HCT116 (cell line): ENCODE measurements at regions not wholly inside any gene's neighbourhood (a gene's known extent, or its start where the extent isn't known, plus 50 kb on each side); places are given as distances from the start of the nearest gene placed in this dataset.

Experiments used
- ATAC-seq: fragments of 200-7000 bp; cut with Tn5 transposase; 2 replicates; pipeline ENCODE4 v1.9.1; 2020; ENCODE audit warnings: mild to moderate bottlenecking, moderate library complexity
- BruUV-seq: library from RNA; stranded (reverse); fragments of 400-500 nt; replicated peaks from 2 replicates; lab custom pipeline; 2021; lab: Mats Ljungman, UMichigan
- CTCF ChIA-PET: fragments of 300-600 bp; sonication (Branson Sonifier 250); formaldehyde crosslinking; loops from one replicate; lab custom pipeline; 2021; ENCODE audit warnings: antibody characterized with exemption; lab: Charles Lee
- POLR2A ChIA-PET: fragments of 300-600, 350-600 bp; sonication (Branson Sonifier 250); formaldehyde crosslinking; loops from one replicate; lab custom pipeline; 2021; ENCODE audit warnings: antibody characterized with exemption; lab: Charles Lee
- RAD21 ChIA-PET, 2 experiments: fragments of 300-600 bp; sonication (Branson Sonifier 250); formaldehyde crosslinking; loops; one replicate each; lab custom pipeline; 2023; ENCODE audit warnings: low total read pairs in 2 of 2; ENCODE audit not compliant: uncharacterized antibody in 2 of 2, unreplicated experiment in 2 of 2, low non-redundant PET in 1 of 2; lab: Charles Lee
- DNase-seq: peaks from one replicate; pipeline ENCODE4 v3.0.0-alpha.2; 2010; ENCODE audit warnings: low read depth, low spot score
- H2AFZ ChIP-seq: fragments of 200-600 bp; shearing (Covaris generic), sonication (generic); 2 replicates; pipeline ENCODE4 v1.6.1; 2017; ENCODE audit warnings: low read depth, mixed run types, mixed read lengths, antibody characterized with exemption, low read length; ENCODE audit not compliant: poor library complexity, severe bottlenecking
- H3K27ac ChIP-seq: 2 replicates; pipeline ENCODE4 v1.5.1; 2012; ENCODE audit warnings: low read depth, low read length
- H3K27me3 ChIP-seq: fragments of 200-600 bp; sonication (generic); 2 replicates; pipeline ENCODE4 v1.6.1; 2016; ENCODE audit warnings: mixed run types, low read length, mixed read lengths; ENCODE audit not compliant: insufficient read depth
- H3K36me3 ChIP-seq, 2 experiments: fragments of 200-500 bp in 1 of 2; fragments of 200-600 bp in 1 of 2; sonication (Bioruptor generic) in 1 of 2; sonication (generic) in 1 of 2; 2 replicates each; pipeline versions ENCODE4 v1.5.1 to v1.6.1; 2014 to 2016; ENCODE audit warnings: low read length in 2 of 2, inconsistent platforms in 1 of 2, mixed read lengths in 1 of 2, mixed run types in 1 of 2; ENCODE audit not compliant: insufficient read depth in 2 of 2, control insufficient read depth in 1 of 2
- H3K4me1 ChIP-seq, 2 experiments: fragments of 200-600 bp in 1 of 2; sonication (generic) in 1 of 2; 2 replicates each; pipeline versions ENCODE4 v1.5.1 to v1.6.1; 2012 to 2017; ENCODE audit warnings: low read length in 2 of 2, inconsistent platforms in 1 of 2, mild to moderate bottlenecking in 1 of 2, mixed read lengths in 1 of 2, mixed run types in 1 of 2, moderate library complexity in 1 of 2; ENCODE audit not compliant: insufficient read depth in 2 of 2, control insufficient read depth in 1 of 2
- H3K4me2 ChIP-seq: fragments of 200-600 bp; sonication (generic); 2 replicates; pipeline ENCODE4 v1.6.1; 2017; ENCODE audit warnings: mixed run types, low read length, mixed read lengths
- H3K4me3 ChIP-seq, 2 experiments: fragments of 200-600 bp in 1 of 2; sonication (generic) in 1 of 2; replicated peaks in 1 of 2; 2 replicates each; pipeline ENCODE4 v1.5.1; 2011 to 2016; ENCODE audit warnings: low read length in 2 of 2, control low read depth in 1 of 2, low read depth in 1 of 2, mild to moderate bottlenecking in 1 of 2, mixed read lengths in 1 of 2, mixed run types in 1 of 2
- H3K79me2 ChIP-seq: fragments of 200-600 bp; sonication (generic); 2 replicates; pipeline ENCODE4 v1.6.1; 2017; ENCODE audit warnings: mild to moderate bottlenecking, mixed run types, low read length, moderate library complexity, mixed read lengths; ENCODE audit not compliant: insufficient read depth
- H3K9ac ChIP-seq: fragments of 200-600 bp; sonication (generic); 2 replicates; pipeline ENCODE4 v1.6.1; 2016; ENCODE audit warnings: low read length, mixed read lengths
- H3K9me2 ChIP-seq: fragments of 200-600 bp; sonication (generic), shearing (Covaris generic); 2 replicates; pipeline ENCODE4 v1.6.1; 2017; ENCODE audit warnings: mixed run types, mild to moderate bottlenecking, moderate library complexity; ENCODE audit not compliant: insufficient read depth
- H3K9me3 ChIP-seq, 2 experiments: fragments of 200-500 bp in 1 of 2; fragments of 200-600 bp in 1 of 2; sonication (Bioruptor generic) in 1 of 2; sonication (generic) in 1 of 2; 2 replicates each; pipeline ENCODE4 v1.6.1; 2014 to 2017; ENCODE audit warnings: low read length in 2 of 2, mixed read lengths in 2 of 2, inconsistent platforms in 1 of 2, low read depth in 1 of 2, mild to moderate bottlenecking in 1 of 2, mixed run types in 1 of 2, moderate library complexity in 1 of 2; ENCODE audit not compliant: control insufficient read depth in 1 of 2, insufficient read depth in 1 of 2
- H4K20me1 ChIP-seq: fragments of 200-600 bp; sonication (generic), shearing (Covaris generic); 2 replicates; pipeline ENCODE4 v1.6.1; 2017; ENCODE audit warnings: mixed run types, mild to moderate bottlenecking, moderate library complexity; ENCODE audit not compliant: insufficient read depth
- CBX3 ChIP-seq: IDR thresholded peaks from 2 replicates; pipeline ENCODE4 v1.6.1; 2012; ENCODE audit warnings: low read depth
- EGR1 ChIP-seq: IDR thresholded peaks from 2 replicates; pipeline ENCODE4 v1.6.1; 2012; ENCODE audit warnings: low read depth
- ELF1 ChIP-seq: IDR thresholded peaks from 2 replicates; pipeline ENCODE4 v1.6.1; 2012; ENCODE audit warnings: low read depth, borderline replicate concordance
- EZH2 ChIP-seq: fragments of 200-600 bp; sonication (generic); IDR thresholded peaks from 2 replicates; pipeline ENCODE4 v1.6.1; 2017; ENCODE audit warnings: antibody characterized with exemption, mixed run types
- EZH2phosphoT487 ChIP-seq: fragments of 200-600 bp; IDR thresholded peaks from 2 replicates; pipeline ENCODE4 v1.6.1; 2018; ENCODE audit warnings: antibody characterized with exemption, borderline replicate concordance
- FOSL1 ChIP-seq: IDR thresholded peaks from 2 replicates; pipeline ENCODE4 v1.6.1; 2012; ENCODE audit warnings: low read depth
- POLR2A ChIP-seq: IDR thresholded peaks from 2 replicates; pipeline ENCODE4 v1.7.0; 2011; ENCODE audit warnings: borderline replicate concordance; ENCODE audit not compliant: insufficient read depth, insufficient read length; ENCODE audit errors: extremely low read depth
- RAD21 ChIP-seq: IDR thresholded peaks from 2 replicates; pipeline ENCODE4 v1.6.1; 2012; ENCODE audit warnings: low read depth, mild to moderate bottlenecking
- SP1 ChIP-seq: IDR thresholded peaks from 2 replicates; pipeline ENCODE4 v1.6.1; 2012; ENCODE audit warnings: low read depth
- SRF ChIP-seq: IDR thresholded peaks from 2 replicates; pipeline ENCODE4 v1.6.1; 2012; ENCODE audit warnings: low read depth
- YY1 ChIP-seq: IDR thresholded peaks from 2 replicates; pipeline ENCODE4 v1.6.1; 2011; ENCODE audit warnings: low read length, low read depth, moderate library complexity, mild to moderate bottlenecking; ENCODE audit not compliant: insufficient replicate concordance; ENCODE audit errors: extremely low read depth
- ZFX ChIP-seq: fragments of 450-650 bp; IDR thresholded peaks from 2 replicates; pipeline ENCODE4 v1.6.1; 2017
- intact Hi-C: fragments of 100-400 bp; cut with micrococcal nuclease; formaldehyde crosslinking; loops from 2 replicates; pipeline ENCODE4 v1.10.0; 2022
- TF ChIP-seq, protein P1 (sequence below): IDR thresholded peaks from 2 replicates; pipeline ENCODE4 v1.6.1; 2012
- TF ChIP-seq, protein P2 (sequence below): IDR thresholded peaks from 2 replicates; pipeline ENCODE4 v1.6.1; 2012
- TF ChIP-seq, protein P3 (sequence below), 3 experiments: fragments of 200-600 bp in 1 of 3; sonication (generic) in 1 of 3; IDR thresholded peaks in 2 of 3; conservative IDR thresholded peaks in 1 of 3; 2 replicates each; pipeline ENCODE4 v1.5.1; 2012 to 2017; ENCODE audit warnings: low read depth in 2 of 3, low read length in 2 of 3, antibody characterized with exemption in 1 of 3, borderline replicate concordance in 1 of 3, control low read depth in 1 of 3, mild to moderate bottlenecking in 1 of 3, mixed read lengths in 1 of 3, mixed run types in 1 of 3, moderate library complexity in 1 of 3; ENCODE audit not compliant: insufficient read depth in 1 of 3
- TF ChIP-seq, protein P4 (sequence below): IDR thresholded peaks from 2 replicates; pipeline ENCODE4 v1.6.1; 2011; ENCODE audit warnings: mild to moderate bottlenecking, low read length, moderate library complexity; ENCODE audit not compliant: insufficient replicate concordance; ENCODE audit errors: extremely low read depth

DNA sequence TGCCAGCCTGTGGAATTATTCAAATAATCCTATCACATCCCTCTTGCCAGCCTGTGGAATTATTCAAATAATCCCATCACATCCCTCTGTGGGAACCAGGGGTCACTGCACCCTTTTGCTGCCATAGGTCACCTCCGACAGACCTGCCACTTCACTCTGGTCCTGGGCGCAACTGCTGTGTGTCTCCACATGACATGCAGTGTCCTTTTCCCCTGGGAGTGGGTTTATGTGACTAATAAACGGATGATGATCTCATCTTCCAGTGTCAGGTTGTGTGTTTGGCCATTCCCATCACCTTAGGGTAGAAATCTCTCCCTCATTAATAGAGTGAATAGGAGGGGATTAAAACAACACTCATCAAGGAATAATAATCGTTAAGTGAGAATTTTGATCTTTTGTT lies 603.6 kb upstream of the NR2F2 start:
- DNase-seq = no peak
- POLR2A ChIA-PET = no interaction called here
- no peaks in the 10 kb centered on the region for H3K27me3 ChIP-seq
- H3K27ac ChIP-seq = no peak overlapping the region
- ATAC-seq = no peak
- TF ChIP-seq EZH2 (no peak), POLR2A (no peak), ZFX (no peak), EZH2phosphoT487 (no peak), RAD21 (no peak), YY1 (no peak), CBX3 (no peak), FOSL1 (no peak), ELF1 (no peak), SRF (no peak), EGR1 (no peak), SP1 (no peak)
- TF ChIP-seq, protein P1, sequence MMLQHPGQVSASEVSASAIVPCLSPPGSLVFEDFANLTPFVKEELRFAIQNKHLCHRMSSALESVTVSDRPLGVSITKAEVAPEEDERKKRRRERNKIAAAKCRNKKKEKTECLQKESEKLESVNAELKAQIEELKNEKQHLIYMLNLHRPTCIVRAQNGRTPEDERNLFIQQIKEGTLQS = no peak
- TF ChIP-seq, protein P2, sequence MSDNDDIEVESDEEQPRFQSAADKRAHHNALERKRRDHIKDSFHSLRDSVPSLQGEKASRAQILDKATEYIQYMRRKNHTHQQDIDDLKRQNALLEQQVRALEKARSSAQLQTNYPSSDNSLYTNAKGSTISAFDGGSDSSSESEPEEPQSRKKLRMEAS = no peak
- TF ChIP-seq, protein P3, sequence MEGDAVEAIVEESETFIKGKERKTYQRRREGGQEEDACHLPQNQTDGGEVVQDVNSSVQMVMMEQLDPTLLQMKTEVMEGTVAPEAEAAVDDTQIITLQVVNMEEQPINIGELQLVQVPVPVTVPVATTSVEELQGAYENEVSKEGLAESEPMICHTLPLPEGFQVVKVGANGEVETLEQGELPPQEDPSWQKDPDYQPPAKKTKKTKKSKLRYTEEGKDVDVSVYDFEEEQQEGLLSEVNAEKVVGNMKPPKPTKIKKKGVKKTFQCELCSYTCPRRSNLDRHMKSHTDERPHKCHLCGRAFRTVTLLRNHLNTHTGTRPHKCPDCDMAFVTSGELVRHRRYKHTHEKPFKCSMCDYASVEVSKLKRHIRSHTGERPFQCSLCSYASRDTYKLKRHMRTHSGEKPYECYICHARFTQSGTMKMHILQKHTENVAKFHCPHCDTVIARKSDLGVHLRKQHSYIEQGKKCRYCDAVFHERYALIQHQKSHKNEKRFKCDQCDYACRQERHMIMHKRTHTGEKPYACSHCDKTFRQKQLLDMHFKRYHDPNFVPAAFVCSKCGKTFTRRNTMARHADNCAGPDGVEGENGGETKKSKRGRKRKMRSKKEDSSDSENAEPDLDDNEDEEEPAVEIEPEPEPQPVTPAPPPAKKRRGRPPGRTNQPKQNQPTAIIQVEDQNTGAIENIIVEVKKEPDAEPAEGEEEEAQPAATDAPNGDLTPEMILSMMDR (IDR thresholded peaks at IDR 0.05 in 2 of 3, conservative IDR thresholded peaks at IDR 0.05 in 1 of 3; ENCODE audit: borderline replicate concordance in 1 of 3, insufficient read depth in 1 of 3, low read depth in 2 of 3, low read length in 2 of 3) = no peak
- TF ChIP-seq, protein P4, sequence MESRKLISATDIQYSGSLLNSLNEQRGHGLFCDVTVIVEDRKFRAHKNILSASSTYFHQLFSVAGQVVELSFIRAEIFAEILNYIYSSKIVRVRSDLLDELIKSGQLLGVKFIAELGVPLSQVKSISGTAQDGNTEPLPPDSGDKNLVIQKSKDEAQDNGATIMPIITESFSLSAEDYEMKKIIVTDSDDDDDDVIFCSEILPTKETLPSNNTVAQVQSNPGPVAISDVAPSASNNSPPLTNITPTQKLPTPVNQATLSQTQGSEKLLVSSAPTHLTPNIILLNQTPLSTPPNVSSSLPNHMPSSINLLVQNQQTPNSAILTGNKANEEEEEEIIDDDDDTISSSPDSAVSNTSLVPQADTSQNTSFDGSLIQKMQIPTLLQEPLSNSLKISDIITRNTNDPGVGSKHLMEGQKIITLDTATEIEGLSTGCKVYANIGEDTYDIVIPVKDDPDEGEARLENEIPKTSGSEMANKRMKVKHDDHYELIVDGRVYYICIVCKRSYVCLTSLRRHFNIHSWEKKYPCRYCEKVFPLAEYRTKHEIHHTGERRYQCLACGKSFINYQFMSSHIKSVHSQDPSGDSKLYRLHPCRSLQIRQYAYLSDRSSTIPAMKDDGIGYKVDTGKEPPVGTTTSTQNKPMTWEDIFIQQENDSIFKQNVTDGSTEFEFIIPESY = no peak
- H3K4me3 ChIP-seq = no peak overlapping the region
- no peak overlapping the region for H3K9ac ChIP-seq
- peaks cover 3% of the 10 kb centered on the region; the same call in 1 of the 2 replicates for H3K9me2 ChIP-seq
- no TSS peak for BruUV-seq
- intact Hi-C loops = no loop called here
- H3K9me3 ChIP-seq = no peaks in the 10 kb centered on the region
- H3K4me2 ChIP-seq = no peak overlapping the region
- no peaks in the 10 kb centered on the region for H3K4me1 ChIP-seq
- CTCF ChIA-PET = no interaction called here
- no peaks in the 10 kb centered on the region for H3K36me3 ChIP-seq
- RAD21 ChIA-PET = no interaction called here
- no peaks in the 10 kb centered on the region for H3K79me2 ChIP-seq
- H2AFZ ChIP-seq = no peak overlapping the region
- H4K20me1 ChIP-seq = no peaks in the 10 kb centered on the region
